HCT116 (cell line): ENCODE measurements at regions not wholly inside any gene's neighbourhood (a gene's known extent, or its start where the extent isn't known, plus 50 kb on each side); places are given as distances from the start of the nearest gene placed in this dataset.

Experiments
- ATAC-seq: fragments of 200-7000 bp; cut with Tn5 transposase; 2 replicates; pipeline ENCODE4 v1.9.1; 2020; ENCODE audit warnings: mild to moderate bottlenecking, moderate library complexity
- BruUV-seq: library from RNA; stranded (reverse); fragments of 400-500 nt; replicated peaks from 2 replicates; lab custom pipeline; 2021; lab: Mats Ljungman, UMichigan
- CTCF ChIA-PET: fragments of 300-600 bp; sonication (Branson Sonifier 250); formaldehyde crosslinking; loops from one replicate; lab custom pipeline; 2021; ENCODE audit warnings: antibody characterized with exemption; lab: Charles Lee
- POLR2A ChIA-PET: fragments of 300-600, 350-600 bp; sonication (Branson Sonifier 250); formaldehyde crosslinking; loops from one replicate; lab custom pipeline; 2021; ENCODE audit warnings: antibody characterized with exemption; lab: Charles Lee
- RAD21 ChIA-PET, 2 experiments: fragments of 300-600 bp; sonication (Branson Sonifier 250); formaldehyde crosslinking; loops; one replicate each; lab custom pipeline; 2023; ENCODE audit warnings: low total read pairs in 2 of 2; ENCODE audit not compliant: uncharacterized antibody in 2 of 2, unreplicated experiment in 2 of 2, low non-redundant PET in 1 of 2; lab: Charles Lee
- DNase-seq: peaks from one replicate; pipeline ENCODE4 v3.0.0-alpha.2; 2010; ENCODE audit warnings: low read depth, low spot score
- H2AFZ ChIP-seq: fragments of 200-600 bp; shearing (Covaris generic), sonication (generic); 2 replicates; pipeline ENCODE4 v1.6.1; 2017; ENCODE audit warnings: low read depth, mixed run types, mixed read lengths, antibody characterized with exemption, low read length; ENCODE audit not compliant: poor library complexity, severe bottlenecking
- H3K27ac ChIP-seq: 2 replicates; pipeline ENCODE4 v1.5.1; 2012; ENCODE audit warnings: low read depth, low read length
- H3K27me3 ChIP-seq: fragments of 200-600 bp; sonication (generic); 2 replicates; pipeline ENCODE4 v1.6.1; 2016; ENCODE audit warnings: mixed run types, low read length, mixed read lengths; ENCODE audit not compliant: insufficient read depth
- H3K36me3 ChIP-seq, 2 experiments: fragments of 200-500 bp in 1 of 2; fragments of 200-600 bp in 1 of 2; sonication (Bioruptor generic) in 1 of 2; sonication (generic) in 1 of 2; 2 replicates each; pipeline versions ENCODE4 v1.5.1 to v1.6.1; 2014 to 2016; ENCODE audit warnings: low read length in 2 of 2, inconsistent platforms in 1 of 2, mixed read lengths in 1 of 2, mixed run types in 1 of 2; ENCODE audit not compliant: insufficient read depth in 2 of 2, control insufficient read depth in 1 of 2
- H3K4me1 ChIP-seq, 2 experiments: fragments of 200-600 bp in 1 of 2; sonication (generic) in 1 of 2; 2 replicates each; pipeline versions ENCODE4 v1.5.1 to v1.6.1; 2012 to 2017; ENCODE audit warnings: low read length in 2 of 2, inconsistent platforms in 1 of 2, mild to moderate bottlenecking in 1 of 2, mixed read lengths in 1 of 2, mixed run types in 1 of 2, moderate library complexity in 1 of 2; ENCODE audit not compliant: insufficient read depth in 2 of 2, control insufficient read depth in 1 of 2
- H3K4me2 ChIP-seq: fragments of 200-600 bp; sonication (generic); 2 replicates; pipeline ENCODE4 v1.6.1; 2017; ENCODE audit warnings: mixed run types, low read length, mixed read lengths
- H3K4me3 ChIP-seq, 2 experiments: fragments of 200-600 bp in 1 of 2; sonication (generic) in 1 of 2; replicated peaks in 1 of 2; 2 replicates each; pipeline ENCODE4 v1.5.1; 2011 to 2016; ENCODE audit warnings: low read length in 2 of 2, control low read depth in 1 of 2, low read depth in 1 of 2, mild to moderate bottlenecking in 1 of 2, mixed read lengths in 1 of 2, mixed run types in 1 of 2
- H3K79me2 ChIP-seq: fragments of 200-600 bp; sonication (generic); 2 replicates; pipeline ENCODE4 v1.6.1; 2017; ENCODE audit warnings: mild to moderate bottlenecking, mixed run types, low read length, moderate library complexity, mixed read lengths; ENCODE audit not compliant: insufficient read depth
- H3K9ac ChIP-seq: fragments of 200-600 bp; sonication (generic); 2 replicates; pipeline ENCODE4 v1.6.1; 2016; ENCODE audit warnings: low read length, mixed read lengths
- H3K9me2 ChIP-seq: fragments of 200-600 bp; sonication (generic), shearing (Covaris generic); 2 replicates; pipeline ENCODE4 v1.6.1; 2017; ENCODE audit warnings: mixed run types, mild to moderate bottlenecking, moderate library complexity; ENCODE audit not compliant: insufficient read depth
- H3K9me3 ChIP-seq, 2 experiments: fragments of 200-500 bp in 1 of 2; fragments of 200-600 bp in 1 of 2; sonication (Bioruptor generic) in 1 of 2; sonication (generic) in 1 of 2; 2 replicates each; pipeline ENCODE4 v1.6.1; 2014 to 2017; ENCODE audit warnings: low read length in 2 of 2, mixed read lengths in 2 of 2, inconsistent platforms in 1 of 2, low read depth in 1 of 2, mild to moderate bottlenecking in 1 of 2, mixed run types in 1 of 2, moderate library complexity in 1 of 2; ENCODE audit not compliant: control insufficient read depth in 1 of 2, insufficient read depth in 1 of 2
- H4K20me1 ChIP-seq: fragments of 200-600 bp; sonication (generic), shearing (Covaris generic); 2 replicates; pipeline ENCODE4 v1.6.1; 2017; ENCODE audit warnings: mixed run types, mild to moderate bottlenecking, moderate library complexity; ENCODE audit not compliant: insufficient read depth
- CEBPB ChIP-seq: IDR thresholded peaks from 2 replicates; pipeline ENCODE4 v1.6.1; 2012; ENCODE audit warnings: low read depth
- EZH2 ChIP-seq: fragments of 200-600 bp; sonication (generic); IDR thresholded peaks from 2 replicates; pipeline ENCODE4 v1.6.1; 2017; ENCODE audit warnings: antibody characterized with exemption, mixed run types
- EZH2phosphoT487 ChIP-seq: fragments of 200-600 bp; IDR thresholded peaks from 2 replicates; pipeline ENCODE4 v1.6.1; 2018; ENCODE audit warnings: antibody characterized with exemption, borderline replicate concordance
- RAD21 ChIP-seq: IDR thresholded peaks from 2 replicates; pipeline ENCODE4 v1.6.1; 2012; ENCODE audit warnings: low read depth, mild to moderate bottlenecking
- ZFX ChIP-seq: fragments of 450-650 bp; IDR thresholded peaks from 2 replicates; pipeline ENCODE4 v1.6.1; 2017
- intact Hi-C: fragments of 100-400 bp; cut with micrococcal nuclease; formaldehyde crosslinking; loops from 2 replicates; pipeline ENCODE4 v1.10.0; 2022
- TF ChIP-seq, protein P1 (sequence below): IDR thresholded peaks from 2 replicates; pipeline ENCODE4 v1.6.1; 2012
- TF ChIP-seq, protein P2 (sequence below), 3 experiments: fragments of 200-600 bp in 1 of 3; sonication (generic) in 1 of 3; IDR thresholded peaks in 2 of 3; conservative IDR thresholded peaks in 1 of 3; 2 replicates each; pipeline ENCODE4 v1.5.1; 2012 to 2017; ENCODE audit warnings: low read depth in 2 of 3, low read length in 2 of 3, antibody characterized with exemption in 1 of 3, borderline replicate concordance in 1 of 3, control low read depth in 1 of 3, mild to moderate bottlenecking in 1 of 3, mixed read lengths in 1 of 3, mixed run types in 1 of 3, moderate library complexity in 1 of 3; ENCODE audit not compliant: insufficient read depth in 1 of 3

DNA sequence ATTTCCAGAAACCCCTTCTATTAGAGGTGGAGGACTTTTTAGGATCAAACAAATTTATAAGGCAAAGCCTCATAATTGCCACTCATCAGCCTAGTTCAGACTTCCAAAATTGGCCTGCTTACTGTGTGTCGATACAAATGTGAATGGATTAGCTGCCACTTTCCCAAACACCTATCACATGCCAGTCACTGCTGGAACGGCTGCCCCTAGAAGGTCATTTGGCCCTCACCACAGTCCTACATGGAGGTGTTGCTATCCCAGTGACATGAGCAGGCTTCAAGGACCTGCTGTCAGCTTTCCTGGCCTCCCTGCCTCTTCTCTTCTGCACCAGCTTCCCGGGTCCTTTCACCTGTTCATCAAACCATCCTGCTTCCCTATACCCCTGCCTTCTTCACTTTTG is 279.2 kb upstream of the SKOR2 start:
- H3K9me3 ChIP-seq = no peaks in the 10 kb centered on the region
- H3K4me3 ChIP-seq = no peak overlapping the region
- H2AFZ ChIP-seq = no peak overlapping the region
- no peak overlapping the region for H3K4me2 ChIP-seq
- 0 out of 2 replicates have a peak, but pooled peaks cover 5% of the 10 kb centered on the region for H3K27me3 ChIP-seq
- no peak for DNase-seq
- no peak overlapping the region for H3K9ac ChIP-seq
- no peaks in the 10 kb centered on the region for H3K79me2 ChIP-seq
- no peaks in the 10 kb centered on the region for H4K20me1 ChIP-seq
- ChIA-PET POLR2A (no interaction called here), RAD21 (no interaction called here), CTCF (no interaction called here)
- intact Hi-C loops = no loop called here
- BruUV-seq = no TSS peak
- no peaks in the 10 kb centered on the region for H3K9me2 ChIP-seq
- ATAC-seq = no peak
- TF ChIP-seq, protein P1, sequence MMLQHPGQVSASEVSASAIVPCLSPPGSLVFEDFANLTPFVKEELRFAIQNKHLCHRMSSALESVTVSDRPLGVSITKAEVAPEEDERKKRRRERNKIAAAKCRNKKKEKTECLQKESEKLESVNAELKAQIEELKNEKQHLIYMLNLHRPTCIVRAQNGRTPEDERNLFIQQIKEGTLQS = no peak
- TF ChIP-seq EZH2phosphoT487 (no peak), EZH2 (no peak), CEBPB (no peak), ZFX (no peak)
- TF ChIP-seq, protein P2, sequence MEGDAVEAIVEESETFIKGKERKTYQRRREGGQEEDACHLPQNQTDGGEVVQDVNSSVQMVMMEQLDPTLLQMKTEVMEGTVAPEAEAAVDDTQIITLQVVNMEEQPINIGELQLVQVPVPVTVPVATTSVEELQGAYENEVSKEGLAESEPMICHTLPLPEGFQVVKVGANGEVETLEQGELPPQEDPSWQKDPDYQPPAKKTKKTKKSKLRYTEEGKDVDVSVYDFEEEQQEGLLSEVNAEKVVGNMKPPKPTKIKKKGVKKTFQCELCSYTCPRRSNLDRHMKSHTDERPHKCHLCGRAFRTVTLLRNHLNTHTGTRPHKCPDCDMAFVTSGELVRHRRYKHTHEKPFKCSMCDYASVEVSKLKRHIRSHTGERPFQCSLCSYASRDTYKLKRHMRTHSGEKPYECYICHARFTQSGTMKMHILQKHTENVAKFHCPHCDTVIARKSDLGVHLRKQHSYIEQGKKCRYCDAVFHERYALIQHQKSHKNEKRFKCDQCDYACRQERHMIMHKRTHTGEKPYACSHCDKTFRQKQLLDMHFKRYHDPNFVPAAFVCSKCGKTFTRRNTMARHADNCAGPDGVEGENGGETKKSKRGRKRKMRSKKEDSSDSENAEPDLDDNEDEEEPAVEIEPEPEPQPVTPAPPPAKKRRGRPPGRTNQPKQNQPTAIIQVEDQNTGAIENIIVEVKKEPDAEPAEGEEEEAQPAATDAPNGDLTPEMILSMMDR (IDR thresholded peaks at IDR 0.05 in 2 of 3, conservative IDR thresholded peaks at IDR 0.05 in 1 of 3; ENCODE audit: borderline replicate concordance in 1 of 3, insufficient read depth in 1 of 3, low read depth in 2 of 3, low read length in 2 of 3) = no peak
- H3K4me1 ChIP-seq = no peaks in the 10 kb centered on the region
- H3K36me3 ChIP-seq = no peaks in the 10 kb centered on the region
- no peak overlapping the region for H3K27ac ChIP-seq

DNA sequence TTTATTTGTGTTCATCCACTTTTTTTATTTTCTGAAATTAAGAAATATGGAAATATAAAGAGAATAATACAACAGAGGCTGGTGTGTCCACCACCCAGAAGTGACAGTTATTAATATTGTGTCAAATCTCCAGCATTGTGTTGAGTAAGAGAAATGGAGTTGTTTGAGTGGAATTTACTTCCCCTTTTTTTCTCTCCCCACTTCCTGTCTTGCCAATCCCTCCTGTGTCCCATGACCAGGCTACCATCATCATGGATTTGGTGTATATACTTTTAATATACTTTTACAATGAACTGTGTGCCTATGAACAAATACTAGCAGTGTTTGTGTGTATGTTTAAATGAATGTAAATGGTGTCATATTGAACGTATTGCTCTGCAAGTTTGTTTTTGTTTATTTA is 276.9 kb upstream of the SKOR2 start:
- Histone ChIP-seq H3K4me3 (no peak overlapping the region), H3K4me1 (no peaks in the 10 kb centered on the region), H3K9me2 (no peaks in the 10 kb centered on the region), H3K9me3 (no peaks in the 10 kb centered on the region), H3K36me3 (no peaks in the 10 kb centered on the region), H3K27ac (no peak overlapping the region), H3K79me2 (no peaks in the 10 kb centered on the region), H3K9ac (no peak overlapping the region), H3K4me2 (no peak overlapping the region), H2AFZ (no peak overlapping the region), H3K27me3 (peaks cover 12% of the 10 kb centered on the region; the same call in 1 of the 2 replicates), H4K20me1 (no peaks in the 10 kb centered on the region)
- no peak for TF ChIP-seq RAD21
- ChIA-PET RAD21 (no interaction called here), POLR2A (no interaction called here), CTCF (no interaction called here)
- intact Hi-C loops = no loop called here
- ATAC-seq = no peak
- DNase-seq = no peak
- no TSS peak for BruUV-seq
